HL-60 (cell line): ENCODE measurements at regions not wholly inside any gene's neighbourhood (a gene's known extent, or its start where the extent isn't known, plus 50 kb on each side); places are given as distances from the start of the nearest gene placed in this dataset.

ENCODE experiments used
- CTCF ChIP-seq: IDR thresholded peaks from one replicate; pipeline ENCODE4 v1.5.1; 2011; ENCODE audit warnings: low read length, control low read depth, inconsistent platforms; ENCODE audit not compliant: insufficient read depth
- POLR2AphosphoS5 ChIP-seq: IDR thresholded peaks from 2 replicates; pipeline ENCODE4 v1.6.1; 2012; ENCODE audit warnings: low read depth
- REST ChIP-seq: IDR thresholded peaks from 2 replicates; pipeline ENCODE4 v1.6.1; 2012; ENCODE audit warnings: low read depth; ENCODE audit not compliant: insufficient replicate concordance

- no peak for TF ChIP-seq REST
- no peak for TF ChIP-seq CTCF
- no peak for TF ChIP-seq POLR2AphosphoS5
These were observed 112.8 kb downstream of the EMB start for GRCh38 chr5:50328193-50328729.
